ENCODE measurements at regions not wholly inside any gene's neighbourhood (a gene's known extent, or its start where the extent isn't known, plus 50 kb on each side); places are given as distances from the start of the nearest gene placed in this dataset.

GRCh38 chr12:17540921-17541320 is 549.1 kb downstream of the RERGL start:
- DNase-seq (ENCODE audit: low spot score) = no peak

GRCh38 chr12:17528394-17528793 is 561.6 kb downstream of the RERGL start:
- DNase-seq (ENCODE audit: low spot score) = no peak

- no peak for DNase-seq (ENCODE audit: low spot score)
Measured at GRCh38 chr12:17527021-17527420, 563.0 kb downstream of the RERGL start.

GRCh38 chr12:17511369-17511768 is 578.6 kb downstream of the RERGL start:
- DNase-seq (ENCODE audit: low spot score) = no peak

GRCh38 chr12:17507336-17507735 is 582.7 kb downstream of the RERGL start:
- no peak for DNase-seq (ENCODE audit: low spot score)

- DNase-seq (ENCODE audit: low spot score) = no peak
Measured at GRCh38 chr12:17503742-17504141, 586.3 kb downstream of the RERGL start.

GRCh38 chr12:17489452-17489851 is 600.5 kb downstream of the RERGL start:
- no peak for DNase-seq (ENCODE audit: low spot score)

GRCh38 chr12:17478908-17479673 is 610.9 kb downstream of the RERGL start:
- DNase-seq (ENCODE audit: low spot score) = no peak

- DNase-seq (ENCODE audit: low spot score) = no peak
Measured at GRCh38 chr12:17470460-17470859, 619.5 kb downstream of the RERGL start.

- no peak for DNase-seq (ENCODE audit: low spot score)
Measured at GRCh38 chr12:17459214-17459613, 630.8 kb downstream of the RERGL start.

- DNase-seq (ENCODE audit: low spot score) = no peak
Measured at GRCh38 chr12:17456486-17456885, 633.5 kb downstream of the RERGL start.

- DNase-seq (ENCODE audit: low spot score) = no peak
Measured at GRCh38 chr12:17438141-17438540, 651.9 kb downstream of the RERGL start.

GRCh38 chr12:17416748-17417147 is 673.2 kb downstream of the RERGL start:
- no peak for DNase-seq (ENCODE audit: low spot score)

- DNase-seq (ENCODE audit: low spot score) = no peak
Measured at GRCh38 chr12:17414596-17414995, 675.4 kb downstream of the RERGL start.

GRCh38 chr12:17411662-17412061 is 678.3 kb downstream of the RERGL start:
- no peak for DNase-seq (ENCODE audit: low spot score)

GRCh38 chr12:17388679-17389078 is 701.3 kb downstream of the RERGL start:
- DNase-seq (ENCODE audit: low spot score) = no peak

GRCh38 chr12:17383321-17383720 is 706.7 kb downstream of the RERGL start:
- DNase-seq (ENCODE audit: low spot score) = no peak

GRCh38 chr12:17381211-17381610 is 708.8 kb downstream of the RERGL start:
- no peak for DNase-seq (ENCODE audit: low spot score)

GRCh38 chr12:17372508-17372907 is 717.5 kb downstream of the RERGL start:
- DNase-seq (ENCODE audit: low spot score) = no peak

GRCh38 chr12:17371491-17372215 is 718.3 kb downstream of the RERGL start:
- DNase-seq (ENCODE audit: low spot score) = no peak

GRCh38 chr12:17370621-17371020 is 719.4 kb downstream of the RERGL start:
- DNase-seq (ENCODE audit: low spot score) = no peak

GRCh38 chr12:17369556-17369955 is 720.4 kb downstream of the RERGL start:
- DNase-seq (ENCODE audit: low spot score) = no peak

- DNase-seq (ENCODE audit: low spot score) = no peak
Measured at GRCh38 chr12:17361224-17361623, 728.8 kb downstream of the RERGL start.
